Fibroblast of the aortic adventitia (primary cell): ENCODE measurements at regions not wholly inside any gene's neighbourhood (a gene's known extent, or its start where the extent isn't known, plus 50 kb on each side); places are given as distances from the start of the nearest gene placed in this dataset.

Source experiments
- DNase-seq: peaks from one replicate; pipeline ENCODE4 v3.0.0-alpha.2; 2010; ENCODE audit warnings: low read depth
- H3K4me3 ChIP-seq: 2 replicates; pipeline ENCODE4 v1.5.1; 2011; ENCODE audit warnings: low read depth, mild to moderate bottlenecking, control low read depth, low read length, moderate library complexity
- CTCF ChIP-seq: IDR thresholded peaks from 2 replicates; pipeline ENCODE4 v1.5.1; 2011; ENCODE audit warnings: mild to moderate bottlenecking, low read length, control low read depth, inconsistent platforms; ENCODE audit not compliant: insufficient read depth

- no peak overlapping the region for H3K4me3 ChIP-seq
- TF ChIP-seq CTCF, result no peak
- no peak for DNase-seq
These were observed 502.2 kb downstream of the PYDC2 start for GRCh38 chr3:191963182-191963581.

GRCh38 chr3:191966556-191966955 is 505.6 kb downstream of the PYDC2 start:
- no peak for TF ChIP-seq CTCF
- H3K4me3 ChIP-seq, result no peak overlapping the region
- DNase-seq, result no peak

- no peak for DNase-seq
- TF ChIP-seq CTCF, result no peak
- no peak overlapping the region for H3K4me3 ChIP-seq
These were observed 507.3 kb downstream of the PYDC2 start for GRCh38 chr3:191968299-191968698.

GRCh38 chr3:191972714-191973398 is 511.9 kb downstream of the PYDC2 start:
- no peak overlapping the region for H3K4me3 ChIP-seq
- TF ChIP-seq CTCF, result no peak
- DNase-seq, result no peak

GRCh38 chr3:191973820-191974219 is 512.9 kb downstream of the PYDC2 start:
- H3K4me3 ChIP-seq, result no peak overlapping the region
- DNase-seq, result no peak
- no peak for TF ChIP-seq CTCF

GRCh38 chr3:191975936-191976335 is 515.0 kb downstream of the PYDC2 start:
- DNase-seq, result no peak
- TF ChIP-seq CTCF, result no peak
- no peak overlapping the region for H3K4me3 ChIP-seq

- DNase-seq, result no peak
- no peak for TF ChIP-seq CTCF
- H3K4me3 ChIP-seq, result no peak overlapping the region
These were observed 519.5 kb downstream of the PYDC2 start for GRCh38 chr3:191980443-191980842.
